ENCODE measurements at regions not wholly inside any gene's neighbourhood (a gene's known extent, or its start where the extent isn't known, plus 50 kb on each side); places are given as distances from the start of the nearest gene placed in this dataset.

GRCh38 chr2:82819951-82820350 is 1639.1 kb downstream of the SUCLG1 start:
- Histone ChIP-seq H3K27me3 (no peaks in the 10 kb centered on the region), H4K20me1 (ENCODE audit: insufficient read depth, poor library complexity, severe bottlenecking) (no peaks in the 10 kb centered on the region), H3K9me3 (ENCODE audit: low read depth) (no peaks in the 10 kb centered on the region), H3K4me1 (ENCODE audit: insufficient read depth) (no peaks in the 10 kb centered on the region), H3K79me2 (no peaks in the 10 kb centered on the region), H2AFZ (no peak overlapping the region), H3K36me3 (replicated peaks; ENCODE audit: insufficient read depth, low read depth) (no peaks in the 10 kb centered on the region), H3K4me3 (no peak overlapping the region), H3K9me2 (replicated peaks; ENCODE audit: insufficient read depth) (no peaks in the 10 kb centered on the region), H3K27ac (no peak overlapping the region), H3K4me2 (no peak overlapping the region)
- no peak for DNase-seq (ENCODE audit: low spot score)
- WGBS (ENCODE audit: low lambda C conversion rate, missing lambda C conversion rate) = 95% methylated on average over 10 of the region's 10 CpGs
- TF ChIP-seq EZH2phosphoT487 (IDR thresholded peaks at IDR 0.05; ENCODE audit: low read depth, severe bottlenecking, unreplicated experiment) = no peak
- no peak for TF ChIP-seq EZH2 (IDR thresholded peaks at IDR 0.05; ENCODE audit: borderline replicate concordance)
- TF ChIP-seq CTCF (IDR thresholded peaks at IDR 0.05; ENCODE audit: poor library complexity) = no peak

GRCh38 chr2:82814146-82814545 is 1644.9 kb downstream of the SUCLG1 start:
- no peak for TF ChIP-seq EZH2 (IDR thresholded peaks at IDR 0.05; ENCODE audit: borderline replicate concordance)
- TF ChIP-seq EZH2phosphoT487 (IDR thresholded peaks at IDR 0.05; ENCODE audit: low read depth, severe bottlenecking, unreplicated experiment) = no peak
- TF ChIP-seq CTCF (IDR thresholded peaks at IDR 0.05; ENCODE audit: poor library complexity) = no peak
- no peaks in the 10 kb centered on the region for H3K9me3 ChIP-seq (ENCODE audit: low read depth)
- DNase-seq (ENCODE audit: low spot score) = no peak
- no peaks in the 10 kb centered on the region for H3K9me2 ChIP-seq (replicated peaks; ENCODE audit: insufficient read depth)
- H3K27me3 ChIP-seq = no peaks in the 10 kb centered on the region
- no peaks in the 10 kb centered on the region for H4K20me1 ChIP-seq (ENCODE audit: insufficient read depth, poor library complexity, severe bottlenecking)
- no peak overlapping the region for H2AFZ ChIP-seq
- 88% methylated on average over 1 of the region's 1 CpG for WGBS (ENCODE audit: low lambda C conversion rate, missing lambda C conversion rate)
- no peak overlapping the region for H3K4me3 ChIP-seq
- H3K4me2 ChIP-seq = no peak overlapping the region
- H3K4me1 ChIP-seq (ENCODE audit: insufficient read depth) = no peaks in the 10 kb centered on the region
- H3K36me3 ChIP-seq (replicated peaks; ENCODE audit: insufficient read depth, low read depth) = no peaks in the 10 kb centered on the region
- H3K79me2 ChIP-seq = no peaks in the 10 kb centered on the region
- no peak overlapping the region for H3K27ac ChIP-seq

GRCh38 chr2:82811946-82812345 is 1647.1 kb downstream of the SUCLG1 start:
- no peaks in the 10 kb centered on the region for H3K4me1 ChIP-seq (ENCODE audit: insufficient read depth)

More at GRCh38 chr2:82811946-82812345, 1647.1 kb downstream of the SUCLG1 start:
- Histone ChIP-seq H3K36me3 (replicated peaks; ENCODE audit: insufficient read depth, low read depth) (no peaks in the 10 kb centered on the region), H3K27me3 (no peaks in the 10 kb centered on the region), H3K27ac (no peak overlapping the region), H3K4me3 (no peak overlapping the region), H3K4me2 (no peak overlapping the region), H3K9me2 (replicated peaks; ENCODE audit: insufficient read depth) (no peaks in the 10 kb centered on the region), H2AFZ (no peak overlapping the region), H3K79me2 (no peaks in the 10 kb centered on the region), H4K20me1 (ENCODE audit: insufficient read depth, poor library complexity, severe bottlenecking) (no peaks in the 10 kb centered on the region), H3K9me3 (ENCODE audit: low read depth) (no peaks in the 10 kb centered on the region)
- DNase-seq (ENCODE audit: low spot score) = no peak
- 79% methylated on average over 1 of the region's 1 CpG for WGBS (ENCODE audit: low lambda C conversion rate, missing lambda C conversion rate)
- no peak for TF ChIP-seq EZH2 (IDR thresholded peaks at IDR 0.05; ENCODE audit: borderline replicate concordance)
- TF ChIP-seq EZH2phosphoT487 (IDR thresholded peaks at IDR 0.05; ENCODE audit: low read depth, severe bottlenecking, unreplicated experiment) = no peak
- TF ChIP-seq CTCF (IDR thresholded peaks at IDR 0.05; ENCODE audit: poor library complexity) = no peak
